ENCODE measurements at regions not wholly inside any gene's neighbourhood (a gene's known extent, or its start where the extent isn't known, plus 50 kb on each side); places are given as distances from the start of the nearest gene placed in this dataset.
"Not testable (repeated sequence)": the region's sequence is repeated elsewhere in the genome, so short reads cannot be mapped to it uniquely, and the experiment has no call there.

GRCh38 chr5:177941386-177941785 lies 54.7 kb downstream of the PROP1 start:
- H3K27ac ChIP-seq; H3K9me3 ChIP-seq; H3K27me3 ChIP-seq; H3K4me3 ChIP-seq; H3K36me3 ChIP-seq; DNase-seq; H3K4me1 ChIP-seq; intact Hi-C loops (cut with DNase I; ENCODE audit: low total_unique reads): not testable (repeated sequence)

GRCh38 chr5:177939246-177940171 lies 56.5 kb downstream of the PROP1 start:
- H3K4me3 ChIP-seq, result peak overlapping the region in 1 of 2 donors; percentile 25
- H3K9me3 ChIP-seq; DNase-seq; H3K27me3 ChIP-seq; H3K4me1 ChIP-seq; H3K36me3 ChIP-seq; H3K27ac ChIP-seq; intact Hi-C loops (cut with DNase I; ENCODE audit: low total_unique reads): not testable (repeated sequence)

DNA sequence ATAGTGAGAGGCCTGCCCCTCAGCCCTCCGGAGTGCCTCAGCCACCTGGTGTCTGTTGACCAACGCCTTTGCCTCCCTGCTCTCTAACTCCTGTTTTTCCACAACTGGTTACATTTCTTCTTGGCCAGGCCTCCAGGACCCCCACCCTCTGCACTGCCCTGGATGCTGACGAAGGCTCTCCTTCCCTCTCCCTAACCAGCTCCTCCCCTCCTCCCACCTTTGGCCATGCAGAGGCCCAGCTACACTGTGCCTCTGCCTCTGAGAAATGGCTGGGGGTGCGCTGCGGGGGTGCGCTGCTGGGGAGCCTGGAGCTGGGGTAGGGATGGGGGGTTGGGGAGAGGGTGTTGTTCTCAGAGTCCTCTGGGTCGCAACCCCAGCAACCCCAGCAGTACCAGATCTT lies 57.3 kb downstream of the PROP1 start:
- H3K36me3 ChIP-seq; H3K27me3 ChIP-seq; DNase-seq; intact Hi-C loops (cut with DNase I; ENCODE audit: low total_unique reads); H3K9me3 ChIP-seq; H3K27ac ChIP-seq; H3K4me1 ChIP-seq; H3K4me3 ChIP-seq: not testable (repeated sequence)

DNA sequence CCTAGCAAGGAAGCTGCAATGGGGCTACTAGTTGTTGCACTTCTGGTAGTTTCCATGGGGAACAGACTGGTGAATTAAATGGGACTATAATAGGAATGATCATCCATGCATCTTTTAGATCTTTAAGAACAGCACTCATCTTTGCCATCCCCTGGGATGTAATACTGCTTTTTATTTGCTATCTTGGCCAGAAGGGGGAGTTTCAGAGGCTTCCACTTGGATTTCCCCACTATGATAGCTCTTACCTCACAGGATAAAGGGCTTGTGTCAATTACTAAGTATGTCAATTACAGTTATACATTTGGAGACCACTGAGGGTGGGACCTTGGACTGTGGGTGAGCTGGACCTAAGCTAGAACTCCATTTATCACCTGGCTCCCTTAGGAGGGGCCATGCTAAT lies 61.8 kb downstream of the PROP1 start:
- DNase-seq, H3K36me3 ChIP-seq: not testable (repeated sequence)

DNA sequence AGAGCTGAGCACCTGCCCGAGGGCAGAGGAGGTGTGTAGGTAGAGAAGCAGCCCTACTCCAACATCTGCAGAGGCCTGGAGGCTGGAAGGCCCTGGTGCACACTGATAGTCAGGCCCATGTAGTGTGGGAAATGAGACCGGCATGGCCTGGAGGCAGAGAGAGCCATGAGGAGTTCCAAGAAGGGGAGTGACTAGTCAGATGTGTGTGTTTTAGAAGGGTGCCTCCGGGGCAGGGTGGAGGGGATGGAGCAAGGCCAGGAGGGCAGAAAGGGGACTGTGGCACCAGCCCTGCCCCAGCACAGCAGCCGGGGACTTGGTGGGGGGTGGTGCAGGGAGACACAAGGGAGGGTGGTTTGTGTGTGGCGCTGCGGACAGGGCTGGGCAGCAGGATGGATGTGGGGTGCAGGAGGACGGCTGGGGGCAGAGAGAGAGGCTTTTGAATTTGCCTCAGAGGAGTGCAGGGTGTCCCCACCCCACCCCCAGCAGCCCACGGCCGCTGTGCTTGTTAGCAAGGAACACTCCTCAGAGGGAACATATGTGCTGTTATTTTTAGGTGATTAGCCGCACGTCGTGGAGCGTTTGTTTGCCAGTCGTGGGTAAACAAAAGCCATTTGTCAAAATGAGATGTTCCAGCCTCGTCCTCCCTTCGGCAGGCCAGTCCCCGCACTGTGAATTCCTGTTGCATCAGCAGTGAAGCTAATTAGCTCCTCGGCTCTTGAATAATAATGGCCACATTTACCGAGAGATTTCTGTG lies 65.6 kb downstream of the PROP1 start:
- H3K9me3 ChIP-seq; H3K4me3 ChIP-seq; H3K27me3 ChIP-seq; DNase-seq; H3K4me1 ChIP-seq; H3K27ac ChIP-seq; H3K36me3 ChIP-seq; intact Hi-C loops (cut with DNase I; ENCODE audit: low total_unique reads): not testable (repeated sequence)

More for the DNA sequence above, 61.8 kb downstream of the PROP1 start:
- H3K27me3 ChIP-seq; H3K27ac ChIP-seq; intact Hi-C loops (cut with DNase I; ENCODE audit: low total_unique reads); H3K9me3 ChIP-seq; H3K4me1 ChIP-seq; H3K4me3 ChIP-seq: not testable (repeated sequence)

- H3K9me3 ChIP-seq; DNase-seq; H3K36me3 ChIP-seq; H3K4me3 ChIP-seq; intact Hi-C loops (cut with DNase I; ENCODE audit: low total_unique reads); H3K27ac ChIP-seq; H3K27me3 ChIP-seq; H3K4me1 ChIP-seq: not testable (repeated sequence)
These were observed 66.4 kb downstream of the PROP1 start for GRCh38 chr5:177929618-177930017.

GRCh38 chr5:177927500-177927899 lies 68.5 kb downstream of the PROP1 start:
- H3K27ac ChIP-seq; DNase-seq; H3K27me3 ChIP-seq; intact Hi-C loops (cut with DNase I; ENCODE audit: low total_unique reads); H3K9me3 ChIP-seq; H3K4me3 ChIP-seq; H3K36me3 ChIP-seq; H3K4me1 ChIP-seq: not testable (repeated sequence)

DNA sequence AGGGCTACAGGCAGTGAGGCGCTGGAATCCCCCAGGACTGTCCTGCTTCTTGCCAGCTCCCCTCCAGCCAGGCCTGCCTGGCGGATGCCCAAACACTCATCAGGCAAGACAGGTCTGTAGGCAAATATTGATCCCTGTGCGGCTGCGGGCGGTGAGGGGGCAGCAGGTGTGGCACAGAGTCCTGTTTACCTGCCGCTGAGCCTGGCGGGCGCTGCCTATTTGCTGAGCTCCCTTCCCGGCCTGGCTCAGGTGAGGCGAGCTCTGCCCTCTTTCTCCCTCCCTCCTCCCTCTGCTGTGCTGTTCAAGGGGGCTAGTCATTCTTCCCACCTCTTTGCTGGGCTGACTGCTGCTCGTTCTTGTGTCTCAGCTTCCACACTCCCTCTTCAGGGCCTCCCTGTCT lies 71.5 kb downstream of the PROP1 start:
- H3K27me3 ChIP-seq; H3K27ac ChIP-seq; intact Hi-C loops (cut with DNase I; ENCODE audit: low total_unique reads); DNase-seq; H3K36me3 ChIP-seq; H3K9me3 ChIP-seq; H3K4me1 ChIP-seq; H3K4me3 ChIP-seq: not testable (repeated sequence)

GRCh38 chr5:177923837-177924236 lies 72.2 kb downstream of the PROP1 start:
- H3K4me3 ChIP-seq; H3K36me3 ChIP-seq; H3K4me1 ChIP-seq; DNase-seq; intact Hi-C loops (cut with DNase I; ENCODE audit: low total_unique reads); H3K27ac ChIP-seq; H3K27me3 ChIP-seq; H3K9me3 ChIP-seq: not testable (repeated sequence)

DNA sequence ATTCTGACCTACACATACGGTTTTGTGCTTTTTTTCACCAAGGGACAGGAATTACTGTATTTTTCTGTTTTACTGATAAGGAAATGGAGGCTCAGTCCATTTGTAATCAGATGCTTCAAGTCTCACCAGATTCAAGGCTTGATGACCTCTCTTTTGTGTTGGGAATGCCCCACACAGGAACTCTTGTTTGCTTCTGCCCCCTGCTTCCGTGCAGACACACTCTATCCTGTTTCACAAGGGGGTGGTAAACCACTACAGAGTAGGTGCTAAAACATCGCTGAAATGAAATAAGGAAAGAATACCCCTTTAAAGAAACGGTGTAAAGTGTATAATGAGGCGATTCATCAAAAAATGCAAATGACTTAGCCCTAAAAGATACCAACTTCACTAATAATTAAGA lies 72.9 kb downstream of the PROP1 start:
- H3K9me3 ChIP-seq; H3K27me3 ChIP-seq; DNase-seq; H3K4me3 ChIP-seq; intact Hi-C loops (cut with DNase I; ENCODE audit: low total_unique reads); H3K27ac ChIP-seq; H3K36me3 ChIP-seq; H3K4me1 ChIP-seq: not testable (repeated sequence)

- H3K27ac ChIP-seq; DNase-seq; H3K9me3 ChIP-seq; H3K4me3 ChIP-seq; H3K4me1 ChIP-seq; H3K36me3 ChIP-seq; intact Hi-C loops (cut with DNase I; ENCODE audit: low total_unique reads); H3K27me3 ChIP-seq: not testable (repeated sequence)
These were observed 86.8 kb downstream of the PROP1 start for GRCh38 chr5:177909261-177909660.

DNA sequence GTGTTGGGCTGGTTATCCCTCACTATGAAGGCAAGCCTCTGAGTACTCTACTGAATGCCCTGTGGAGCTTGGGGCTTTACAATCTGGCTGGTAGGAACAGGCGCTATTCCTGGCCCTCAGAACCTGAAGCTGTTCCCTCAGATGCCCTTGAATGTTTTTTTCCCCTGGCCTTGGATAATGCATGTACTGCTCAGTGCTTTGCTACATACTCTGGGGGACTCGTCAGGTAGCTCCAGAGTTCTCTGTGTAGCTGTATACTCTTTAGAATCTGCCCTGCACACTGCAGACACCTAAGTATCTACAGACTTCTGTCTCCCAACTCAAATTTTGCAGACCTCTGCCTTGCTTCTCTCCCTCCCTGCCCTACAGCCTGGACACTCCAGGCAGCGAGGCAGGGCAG lies 93.2 kb downstream of the PROP1 start:
- H3K27ac ChIP-seq; H3K4me1 ChIP-seq; DNase-seq; H3K36me3 ChIP-seq; H3K27me3 ChIP-seq; H3K9me3 ChIP-seq; H3K4me3 ChIP-seq; intact Hi-C loops (cut with DNase I; ENCODE audit: low total_unique reads): not testable (repeated sequence)

DNA sequence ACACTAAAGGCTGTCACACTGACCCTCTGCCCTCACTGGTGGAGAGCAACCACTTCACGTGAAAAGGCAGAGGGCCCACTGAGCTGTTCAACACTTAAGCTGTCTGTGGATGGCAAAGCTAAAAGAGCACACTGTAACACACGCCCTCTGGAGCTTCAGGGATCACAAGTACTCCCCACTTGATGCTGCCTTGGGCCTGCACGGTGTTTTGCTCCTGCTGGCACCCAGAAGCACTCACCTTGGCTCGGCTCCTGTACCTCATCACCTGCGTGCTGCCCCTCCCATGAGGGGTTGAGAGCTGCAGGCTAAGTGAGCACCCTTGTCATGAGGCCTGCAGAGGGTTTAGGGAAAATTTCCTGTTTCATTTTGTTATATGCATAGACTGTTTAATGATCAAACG lies 96.0 kb downstream of the PROP1 start:
- intact Hi-C loops (cut with DNase I; ENCODE audit: low total_unique reads); H3K27me3 ChIP-seq; H3K4me1 ChIP-seq; H3K9me3 ChIP-seq; DNase-seq; H3K4me3 ChIP-seq; H3K27ac ChIP-seq; H3K36me3 ChIP-seq: not testable (repeated sequence)

- H3K36me3 ChIP-seq; H3K4me3 ChIP-seq; intact Hi-C loops (cut with DNase I; ENCODE audit: low total_unique reads); H3K27ac ChIP-seq; H3K9me3 ChIP-seq; H3K27me3 ChIP-seq; H3K4me1 ChIP-seq; DNase-seq: not testable (repeated sequence)
These were observed 101.2 kb downstream of the PROP1 start for GRCh38 chr5:177894681-177895453.
